Body of pancreas (tissue), 4 donors: ENCODE measurements at regions not wholly inside any gene's neighbourhood (a gene's known extent, or its start where the extent isn't known, plus 50 kb on each side); places are given as distances from the start of the nearest gene placed in this dataset.

Source experiments
- POLR2A ChIP-seq, 3 donors: fragments of 450-650 bp; IDR thresholded peaks; one replicate each; pipeline ENCODE4 v1.6.1; 2016; ENCODE audit warnings: antibody characterized with exemption in 3 of 3, mild to moderate bottlenecking in 2 of 3
- TF ChIP-seq, protein P1 (sequence below), 7 experiments: fragments of 450-650 bp in 4 of 7; fragments of 200-600 bp in 3 of 7; sonication (generic) in 3 of 7; IDR thresholded peaks; one replicate each; pipeline ENCODE4 v1.5.1; 2016 to 2019; ENCODE audit warnings: antibody characterized with exemption in 7 of 7

DNA sequence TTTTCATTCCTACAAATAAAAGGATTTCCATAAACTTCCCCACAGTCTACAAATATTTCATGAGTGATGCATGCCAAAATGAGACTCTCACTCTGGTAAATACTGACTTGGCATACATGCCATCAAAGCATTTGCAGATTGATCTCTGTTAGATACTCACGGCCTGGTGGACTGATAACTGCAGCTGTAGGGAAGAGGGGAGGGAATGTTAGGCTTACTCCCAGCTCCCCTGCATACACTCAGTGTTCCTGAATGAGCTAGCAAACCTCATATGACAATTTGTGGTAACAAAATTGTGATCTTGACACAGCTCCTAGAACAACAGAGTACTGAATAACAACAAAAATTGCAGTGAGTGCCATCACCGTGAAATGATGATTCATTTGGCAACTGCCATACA lies 435.3 kb downstream of the NR2F1-AS1 start:
- TF ChIP-seq POLR2A (IDR thresholded peaks at IDR 0.05): no peak
- TF ChIP-seq, protein P1, sequence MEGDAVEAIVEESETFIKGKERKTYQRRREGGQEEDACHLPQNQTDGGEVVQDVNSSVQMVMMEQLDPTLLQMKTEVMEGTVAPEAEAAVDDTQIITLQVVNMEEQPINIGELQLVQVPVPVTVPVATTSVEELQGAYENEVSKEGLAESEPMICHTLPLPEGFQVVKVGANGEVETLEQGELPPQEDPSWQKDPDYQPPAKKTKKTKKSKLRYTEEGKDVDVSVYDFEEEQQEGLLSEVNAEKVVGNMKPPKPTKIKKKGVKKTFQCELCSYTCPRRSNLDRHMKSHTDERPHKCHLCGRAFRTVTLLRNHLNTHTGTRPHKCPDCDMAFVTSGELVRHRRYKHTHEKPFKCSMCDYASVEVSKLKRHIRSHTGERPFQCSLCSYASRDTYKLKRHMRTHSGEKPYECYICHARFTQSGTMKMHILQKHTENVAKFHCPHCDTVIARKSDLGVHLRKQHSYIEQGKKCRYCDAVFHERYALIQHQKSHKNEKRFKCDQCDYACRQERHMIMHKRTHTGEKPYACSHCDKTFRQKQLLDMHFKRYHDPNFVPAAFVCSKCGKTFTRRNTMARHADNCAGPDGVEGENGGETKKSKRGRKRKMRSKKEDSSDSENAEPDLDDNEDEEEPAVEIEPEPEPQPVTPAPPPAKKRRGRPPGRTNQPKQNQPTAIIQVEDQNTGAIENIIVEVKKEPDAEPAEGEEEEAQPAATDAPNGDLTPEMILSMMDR (IDR thresholded peaks at IDR 0.05): no peak
